Adrenal gland (tissue), 5 donors: ENCODE measurements at regions not wholly inside any gene's neighbourhood (a gene's known extent, or its start where the extent isn't known, plus 50 kb on each side); places are given as distances from the start of the nearest gene placed in this dataset.

Experiments
- POLR2A ChIP-seq, 2 donors: fragments of 450-650 bp; IDR thresholded peaks; one replicate each; pipeline ENCODE4 v1.6.1; 2017; ENCODE audit warnings: antibody characterized with exemption in 2 of 2, mild to moderate bottlenecking in 2 of 2, moderate library complexity in 1 of 2
- TF ChIP-seq, protein P1 (sequence below), 6 experiments: fragments of 450-650 bp in 4 of 6; fragments of 200-600 bp in 2 of 6; sonication (generic) in 1 of 6; IDR thresholded peaks; 1 replicate in 5 of 6; 2 replicates in 1 of 6; pipeline versions ENCODE4 v1.5.1 to v1.8.0; 2016 to 2021; ENCODE audit warnings: antibody characterized with exemption in 6 of 6, mild to moderate bottlenecking in 2 of 6, moderate library complexity in 1 of 6
- donor health status: DM: no; HTN: no; CAD: no.

DNA sequence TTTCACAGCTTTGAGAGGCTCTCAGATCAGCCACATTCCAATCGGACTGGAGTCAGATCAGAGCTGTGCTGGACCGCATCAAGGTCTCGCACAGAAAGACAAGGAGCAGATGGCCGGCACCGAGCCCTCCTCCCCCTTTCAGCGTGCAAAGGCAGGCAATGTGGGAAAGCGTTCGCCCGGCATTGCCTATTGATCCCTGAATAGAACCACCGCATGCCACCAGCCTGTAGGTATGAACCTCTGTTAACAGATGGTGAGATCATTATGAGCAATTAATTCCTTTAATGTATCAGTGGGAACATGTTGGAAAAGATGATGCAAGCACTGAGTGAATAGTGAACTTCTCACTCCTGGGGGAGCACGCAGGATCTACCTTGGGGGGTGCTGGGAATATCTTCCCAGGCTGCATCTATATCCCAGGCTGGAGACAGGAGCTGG is 117.5 kb upstream of the ID4 start:
- TF ChIP-seq, protein P1, sequence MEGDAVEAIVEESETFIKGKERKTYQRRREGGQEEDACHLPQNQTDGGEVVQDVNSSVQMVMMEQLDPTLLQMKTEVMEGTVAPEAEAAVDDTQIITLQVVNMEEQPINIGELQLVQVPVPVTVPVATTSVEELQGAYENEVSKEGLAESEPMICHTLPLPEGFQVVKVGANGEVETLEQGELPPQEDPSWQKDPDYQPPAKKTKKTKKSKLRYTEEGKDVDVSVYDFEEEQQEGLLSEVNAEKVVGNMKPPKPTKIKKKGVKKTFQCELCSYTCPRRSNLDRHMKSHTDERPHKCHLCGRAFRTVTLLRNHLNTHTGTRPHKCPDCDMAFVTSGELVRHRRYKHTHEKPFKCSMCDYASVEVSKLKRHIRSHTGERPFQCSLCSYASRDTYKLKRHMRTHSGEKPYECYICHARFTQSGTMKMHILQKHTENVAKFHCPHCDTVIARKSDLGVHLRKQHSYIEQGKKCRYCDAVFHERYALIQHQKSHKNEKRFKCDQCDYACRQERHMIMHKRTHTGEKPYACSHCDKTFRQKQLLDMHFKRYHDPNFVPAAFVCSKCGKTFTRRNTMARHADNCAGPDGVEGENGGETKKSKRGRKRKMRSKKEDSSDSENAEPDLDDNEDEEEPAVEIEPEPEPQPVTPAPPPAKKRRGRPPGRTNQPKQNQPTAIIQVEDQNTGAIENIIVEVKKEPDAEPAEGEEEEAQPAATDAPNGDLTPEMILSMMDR (IDR thresholded peaks at IDR 0.05) = no peak
- no peak for TF ChIP-seq POLR2A (IDR thresholded peaks at IDR 0.05)
